ENCODE measurements at regions not wholly inside any gene's neighbourhood (a gene's known extent, or its start where the extent isn't known, plus 50 kb on each side); places are given as distances from the start of the nearest gene placed in this dataset.

GRCh38 chr9:1386420-1386819 lies 336.3 kb downstream of the DMRT2 start:
- H3K9me2 ChIP-seq (ENCODE audit: insufficient read depth, low read length) = no peaks in the 10 kb centered on the region

GRCh38 chr9:1388216-1388615 lies 338.1 kb downstream of the DMRT2 start:
- H4K20me1 ChIP-seq (ENCODE audit: insufficient read depth) = no peaks in the 10 kb centered on the region
- TF ChIP-seq POLR2AphosphoS5 (IDR thresholded peaks at IDR 0.05) = no peak
- TF ChIP-seq RAD21 (conservative IDR thresholded peaks at IDR 0.05) = no peak
- TF ChIP-seq EZH2 (IDR thresholded peaks at IDR 0.05; ENCODE audit: borderline replicate concordance, insufficient read depth, low read length, poor library complexity, severe bottlenecking) = no peak
- no peak overlapping the region for H3K27ac ChIP-seq (ENCODE audit: low read length)
- H3K9me2 ChIP-seq (ENCODE audit: insufficient read depth, low read length) = no peaks in the 10 kb centered on the region
- no peaks in the 10 kb centered on the region for H3K27me3 ChIP-seq (ENCODE audit: insufficient read depth, low read depth, low read length)
- no peaks in the 10 kb centered on the region for H3K36me3 ChIP-seq (ENCODE audit: insufficient read depth, low read length)
- no peak overlapping the region for H3K9ac ChIP-seq (ENCODE audit: low read length)
- H3K79me2 ChIP-seq (replicated peaks; ENCODE audit: insufficient read depth, low read length) = no peaks in the 10 kb centered on the region
- H2AFZ ChIP-seq (ENCODE audit: low read depth, low read length) = no peak overlapping the region
- no peaks in the 10 kb centered on the region for H3F3A ChIP-seq (ENCODE audit: insufficient read depth, low read length, poor library complexity, severe bottlenecking)
- no peak overlapping the region for H3K4me3 ChIP-seq (ENCODE audit: low read length)
- no peak overlapping the region for H3K4me2 ChIP-seq (ENCODE audit: low read length)
- H3K9me3 ChIP-seq (ENCODE audit: low read length) = no peaks in the 10 kb centered on the region

More at GRCh38 chr9:1386420-1386819, 336.3 kb downstream of the DMRT2 start:
- Histone ChIP-seq H3K27me3 (ENCODE audit: insufficient read depth, low read depth, low read length) (no peaks in the 10 kb centered on the region), H3K9me3 (ENCODE audit: low read length) (no peaks in the 10 kb centered on the region), H3K4me3 (ENCODE audit: low read length) (no peak overlapping the region), H3K36me3 (ENCODE audit: insufficient read depth, low read length) (no peaks in the 10 kb centered on the region), H3K79me2 (replicated peaks; ENCODE audit: insufficient read depth, low read length) (no peaks in the 10 kb centered on the region), H2AFZ (ENCODE audit: low read depth, low read length) (no peak overlapping the region), H3F3A (ENCODE audit: insufficient read depth, low read length, poor library complexity, severe bottlenecking) (no peaks in the 10 kb centered on the region), H3K27ac (ENCODE audit: low read length) (no peak overlapping the region), H3K9ac (ENCODE audit: low read length) (no peak overlapping the region), H4K20me1 (ENCODE audit: insufficient read depth) (no peaks in the 10 kb centered on the region), H3K4me2 (ENCODE audit: low read length) (no peak overlapping the region)
- TF ChIP-seq CTCF (IDR thresholded peaks at IDR 0.05; ENCODE audit: poor library complexity, severe bottlenecking) (no peak), REST (IDR thresholded peaks at IDR 0.05; ENCODE audit: borderline replicate concordance) (no peak), EZH2 (IDR thresholded peaks at IDR 0.05; ENCODE audit: borderline replicate concordance, insufficient read depth, low read length, poor library complexity, severe bottlenecking) (no peak), MXI1 (conservative IDR thresholded peaks at IDR 0.05; ENCODE audit: poor library complexity, severe bottlenecking) (no peak), SMC3 (conservative IDR thresholded peaks at IDR 0.05; ENCODE audit: poor library complexity) (no peak), POLR2AphosphoS5 (IDR thresholded peaks at IDR 0.05) (no peak), TAF1 (IDR thresholded peaks at IDR 0.05; ENCODE audit: low read depth) (no peak), RAD21 (conservative IDR thresholded peaks at IDR 0.05) (no peak)

GRCh38 chr9:1400983-1401382 lies 350.8 kb downstream of the DMRT2 start:
- Histone ChIP-seq H3K79me2 (replicated peaks; ENCODE audit: insufficient read depth, low read length) (no peaks in the 10 kb centered on the region), H3K4me3 (ENCODE audit: low read length) (no peak overlapping the region), H3K9me2 (ENCODE audit: insufficient read depth, low read length) (no peaks in the 10 kb centered on the region), H3K9me3 (ENCODE audit: low read length) (no peaks in the 10 kb centered on the region), H3K4me2 (ENCODE audit: low read length) (no peak overlapping the region), H3K27ac (ENCODE audit: low read length) (no peak overlapping the region), H2AFZ (ENCODE audit: low read depth, low read length) (no peak overlapping the region), H3K36me3 (ENCODE audit: insufficient read depth, low read length) (no peaks in the 10 kb centered on the region), H3F3A (ENCODE audit: insufficient read depth, low read length, poor library complexity, severe bottlenecking) (no peaks in the 10 kb centered on the region), H3K9ac (ENCODE audit: low read length) (no peak overlapping the region), H3K27me3 (ENCODE audit: insufficient read depth, low read depth, low read length) (no peaks in the 10 kb centered on the region), H4K20me1 (ENCODE audit: insufficient read depth) (no peaks in the 10 kb centered on the region)
- TF ChIP-seq MXI1 (conservative IDR thresholded peaks at IDR 0.05; ENCODE audit: poor library complexity, severe bottlenecking) (no peak), EP300 (conservative IDR thresholded peaks at IDR 0.05; ENCODE audit: poor library complexity, severe bottlenecking) (no peak), POLR2AphosphoS5 (IDR thresholded peaks at IDR 0.05) (no peak), RAD21 (conservative IDR thresholded peaks at IDR 0.05) (no peak), REST (IDR thresholded peaks at IDR 0.05; ENCODE audit: borderline replicate concordance) (no peak), TAF1 (IDR thresholded peaks at IDR 0.05; ENCODE audit: low read depth) (no peak), SMC3 (conservative IDR thresholded peaks at IDR 0.05; ENCODE audit: poor library complexity) (no peak), EZH2 (IDR thresholded peaks at IDR 0.05; ENCODE audit: borderline replicate concordance, insufficient read depth, low read length, poor library complexity, severe bottlenecking) (no peak), CTCF (IDR thresholded peaks at IDR 0.05; ENCODE audit: poor library complexity, severe bottlenecking) (no peak)

Data from neural cell (in vitro differentiated cells).